GM12892 (cell line): ENCODE measurements at regions not wholly inside any gene's neighbourhood (a gene's known extent, or its start where the extent isn't known, plus 50 kb on each side); places are given as distances from the start of the nearest gene placed in this dataset.

ENCODE experiments used
- POLR2A ChIP-seq: IDR thresholded peaks from 2 replicates; pipeline ENCODE4 v1.6.1; 2011; ENCODE audit warnings: low read depth, low read length, control low read depth
- POLR2AphosphoS5 ChIP-seq: IDR thresholded peaks from 2 replicates; pipeline ENCODE4 v1.6.1; 2011; ENCODE audit warnings: low read depth, low read length, control low read depth
- TAF1 ChIP-seq: IDR thresholded peaks from 2 replicates; pipeline ENCODE4 v1.6.1; 2011; ENCODE audit warnings: low read depth, mild to moderate bottlenecking, control low read depth, low read length, borderline replicate concordance

GRCh38 chr10:118808601-118809356 lies 54.0 kb upstream of the CACUL1 start:
- TF ChIP-seq POLR2A (no peak), POLR2AphosphoS5 (no peak), TAF1 (no peak)
